GM19395 (cell line): ENCODE measurements at regions not wholly inside any gene's neighbourhood (a gene's known extent, or its start where the extent isn't known, plus 50 kb on each side); places are given as distances from the start of the nearest gene placed in this dataset.
"Not testable (repeated sequence)": the region's sequence is repeated elsewhere in the genome, so short reads cannot be mapped to it uniquely, and the experiment has no call there.

Source experiments
- ATAC-seq: cut with Tn5 transposase; IDR thresholded peaks from one replicate; pipeline ENCODE4 v1.9.1; 2021; ENCODE audit warnings: mild to moderate bottlenecking, moderate library complexity; ENCODE audit not compliant: unreplicated experiment

DNA sequence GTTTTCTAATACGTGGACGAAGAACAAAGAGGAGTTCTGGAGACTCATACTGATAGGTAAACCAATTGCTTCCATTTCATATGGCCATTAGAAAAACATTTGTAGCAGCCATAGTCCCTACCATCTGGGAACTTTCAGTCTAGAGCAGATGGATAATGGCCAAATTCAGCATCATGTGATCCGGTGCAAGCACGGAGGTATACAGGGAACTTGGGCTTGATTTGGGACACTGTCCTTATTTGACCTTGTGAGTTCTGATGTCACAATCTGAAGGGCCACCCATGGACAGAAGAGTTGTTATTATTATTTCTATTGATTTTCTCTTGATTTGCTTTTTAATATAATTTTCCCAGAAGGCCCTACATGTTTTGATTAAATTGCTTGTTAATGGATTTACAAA lies 154.6 kb upstream of the ZNF267 start:
- ATAC-seq: no peak

DNA sequence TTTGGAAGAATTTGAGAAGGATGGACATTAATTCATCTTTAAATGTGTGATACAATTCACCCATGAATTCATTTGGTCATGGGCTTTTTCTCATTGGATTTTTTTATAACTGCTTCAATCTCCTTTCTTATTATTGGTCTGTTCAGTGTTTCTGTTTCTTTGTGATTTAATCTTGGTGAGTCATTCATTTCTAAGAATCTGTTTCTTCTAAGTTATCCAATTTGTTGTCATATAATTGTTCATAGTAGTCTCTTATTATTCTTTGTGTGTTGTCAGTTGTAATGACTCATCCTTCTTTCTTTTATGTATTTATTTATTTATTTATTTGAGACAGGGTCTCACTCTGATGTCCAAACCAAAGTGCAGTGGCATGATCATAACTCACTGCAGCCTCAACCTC lies 146.1 kb upstream of the ZNF267 start:
- ATAC-seq: no peak

DNA sequence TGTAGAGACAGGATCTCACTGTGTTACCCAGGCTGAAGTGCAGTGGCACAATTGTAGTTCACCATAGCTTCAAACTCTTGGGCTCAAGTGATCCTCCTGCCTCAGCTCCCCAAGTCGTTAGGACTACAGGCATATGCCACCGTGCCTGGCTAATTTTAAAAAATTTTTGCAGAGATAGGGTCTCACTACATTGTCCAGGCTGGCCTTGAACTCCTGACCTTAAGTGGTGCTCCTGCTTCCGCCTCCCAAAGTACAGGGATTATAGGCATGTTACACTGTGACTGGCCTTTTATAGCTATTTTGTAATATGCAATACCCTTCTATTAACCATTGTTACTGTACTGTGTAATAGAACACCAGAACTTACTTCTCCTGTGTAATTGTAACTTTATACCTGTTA lies 139.3 kb upstream of the ZNF267 start:
- ATAC-seq: no peak

DNA sequence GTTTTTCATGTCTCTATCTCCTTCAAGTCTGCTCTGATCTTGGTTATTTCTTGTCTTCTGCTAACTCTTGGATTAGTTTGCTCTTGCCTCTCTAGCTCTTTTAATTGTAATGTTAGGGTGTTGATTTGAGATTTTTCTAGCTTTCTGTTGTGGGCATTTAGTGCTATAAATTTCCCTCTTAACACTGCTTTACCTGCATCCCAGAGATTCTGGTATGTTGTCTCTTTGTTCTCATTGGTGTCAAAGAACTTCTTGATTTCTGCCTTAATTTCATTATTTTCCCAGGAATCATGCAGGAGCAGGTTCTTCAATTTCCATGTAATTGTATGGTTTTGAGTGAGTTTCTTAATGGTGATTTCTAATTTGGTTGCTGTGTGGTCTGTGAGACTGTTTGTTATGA lies 128.5 kb upstream of the ZNF267 start:
- ATAC-seq: not testable (repeated sequence)

DNA sequence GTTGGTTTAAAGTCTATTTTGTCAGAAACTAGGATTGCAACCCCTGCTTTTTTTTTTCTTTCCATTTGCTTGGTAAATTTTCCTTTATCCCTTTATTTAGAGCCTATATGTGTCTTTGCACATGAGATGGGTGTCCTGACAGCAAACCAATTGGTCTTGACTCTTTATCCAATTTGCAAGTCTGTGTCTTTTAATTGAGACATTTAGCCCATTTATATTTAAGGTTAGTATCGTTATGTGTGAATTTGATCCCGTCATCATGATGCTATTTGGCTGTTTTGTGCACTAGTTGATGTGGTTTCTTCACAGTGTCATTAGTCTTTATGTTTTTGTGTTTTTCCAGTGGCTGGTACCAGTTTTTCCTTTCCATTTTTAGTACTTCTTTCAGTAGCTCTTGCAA lies 127.7 kb upstream of the ZNF267 start:
- no peak for ATAC-seq

DNA sequence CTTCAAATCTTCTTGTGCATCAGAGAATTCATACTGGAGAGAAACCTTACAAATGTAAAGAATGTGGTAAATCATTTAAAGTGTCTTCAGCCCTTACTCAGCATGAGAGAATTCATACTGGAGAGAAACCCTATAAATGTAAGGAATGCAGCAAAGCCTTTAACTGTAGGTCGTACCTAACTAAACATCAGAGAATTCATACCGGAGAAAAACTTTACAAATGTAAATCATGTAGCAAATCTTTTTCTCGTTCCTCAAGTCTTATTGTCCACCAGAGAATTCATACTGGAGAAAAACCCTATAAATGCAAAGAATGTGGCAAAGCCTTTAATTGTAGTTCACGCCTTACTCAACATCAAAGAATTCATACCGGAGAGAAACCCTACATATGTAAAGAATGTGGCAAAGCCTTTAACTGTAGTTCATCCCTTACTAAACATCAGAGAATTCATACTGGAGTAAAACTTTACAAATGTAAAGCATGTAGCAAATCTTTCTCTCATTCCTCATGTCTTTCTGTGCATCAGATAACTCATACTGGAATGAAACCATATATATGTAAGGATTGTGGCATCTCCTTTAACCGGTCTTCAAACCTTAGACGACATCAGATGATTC lies 118.5 kb upstream of the ZNF267 start:
- no peak for ATAC-seq

DNA sequence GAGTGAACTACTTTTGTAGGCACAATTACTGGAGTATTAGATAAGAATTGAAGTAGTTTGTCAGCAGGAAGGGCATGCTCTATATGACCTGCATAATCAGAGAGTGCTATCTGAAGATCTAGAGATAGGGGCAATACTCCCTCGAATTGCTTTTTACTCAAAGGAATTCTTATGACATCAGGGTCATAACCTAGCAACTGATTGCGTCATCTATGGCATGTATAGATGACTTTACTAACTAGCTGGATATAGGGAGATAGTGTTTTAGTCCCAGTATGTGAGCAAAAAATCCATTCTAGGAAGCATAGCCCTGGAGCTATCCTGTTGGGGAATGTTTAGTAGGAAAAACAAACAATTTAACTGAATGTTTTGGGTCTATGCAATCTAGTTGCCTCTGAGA lies 109.5 kb upstream of the ZNF267 start:
- ATAC-seq: no peak

DNA sequence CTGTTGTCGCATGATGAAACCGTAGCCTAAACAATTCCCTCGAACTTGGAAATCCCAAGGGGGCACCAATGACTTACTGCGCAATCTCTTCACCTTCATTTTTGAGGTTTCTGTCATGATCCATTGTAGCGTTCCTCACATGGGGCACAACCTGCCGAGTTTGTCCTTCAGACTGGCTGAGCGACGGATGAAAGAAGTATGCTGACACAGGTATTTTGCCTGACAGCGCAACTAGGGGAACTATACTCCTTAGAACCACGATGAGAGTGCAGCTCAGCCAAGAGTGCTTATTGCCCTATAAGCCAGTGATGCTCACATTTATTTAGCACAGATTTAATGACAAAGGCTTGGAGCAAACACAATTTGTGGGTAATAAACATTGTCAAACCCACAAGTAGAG lies 106.3 kb upstream of the ZNF267 start:
- no peak for ATAC-seq

DNA sequence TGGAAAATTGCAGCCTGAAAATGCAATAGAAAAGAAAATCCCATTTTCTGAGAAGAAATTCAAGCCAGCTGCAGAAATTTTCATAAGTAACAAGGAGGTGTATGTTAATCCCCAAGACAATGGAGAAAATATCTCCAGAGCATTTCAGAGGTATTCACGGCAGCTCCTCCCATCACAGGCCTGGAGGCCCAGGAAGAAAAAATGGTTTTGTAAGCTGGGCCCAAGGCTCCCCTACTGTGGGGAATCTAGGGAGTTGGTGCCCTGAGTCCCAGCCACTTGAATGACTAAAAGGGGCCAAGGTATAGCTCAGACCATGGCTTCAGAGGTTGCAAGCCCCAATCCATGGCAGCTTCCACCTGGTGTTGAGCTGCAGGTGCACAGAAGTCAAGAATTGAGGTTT lies 93.3 kb upstream of the ZNF267 start:
- ATAC-seq: no peak

DNA sequence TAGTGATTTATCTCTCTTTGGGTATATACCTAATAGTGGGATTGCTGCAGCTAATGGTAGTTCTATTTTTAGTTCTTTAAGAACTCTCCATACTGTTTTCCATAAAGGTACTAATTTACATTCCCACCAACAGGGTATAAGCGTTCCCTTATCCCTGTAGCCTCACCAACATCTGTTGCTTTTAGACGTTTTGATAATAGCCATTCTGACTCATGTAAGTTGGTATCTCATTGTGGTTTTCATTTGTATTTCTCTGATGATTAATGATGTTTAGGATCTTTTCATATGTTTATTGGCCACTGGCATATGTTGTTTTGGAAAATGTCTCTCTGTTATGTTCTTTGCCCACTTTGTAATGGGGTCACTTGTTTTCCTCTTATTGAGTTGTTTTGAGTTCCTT lies 88.5 kb upstream of the ZNF267 start:
- ATAC-seq: no peak

DNA sequence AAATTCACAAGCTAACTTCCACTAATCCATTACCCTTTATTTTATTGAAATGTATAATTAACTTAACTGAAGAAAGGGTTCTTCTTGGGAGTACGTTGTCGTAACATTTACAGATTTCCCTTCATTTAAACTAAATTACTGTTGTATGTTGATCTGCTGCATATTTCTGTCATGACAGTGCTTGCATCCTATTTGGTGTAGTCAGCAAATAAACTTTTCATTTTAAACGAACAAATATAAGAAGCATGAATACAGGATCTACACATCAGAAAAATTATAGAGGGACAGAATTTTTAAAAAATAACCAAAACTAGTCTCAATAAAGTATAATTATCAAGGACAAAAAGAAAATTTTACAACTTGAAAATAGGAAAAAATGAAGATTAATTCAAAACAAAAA lies 66.5 kb upstream of the ZNF267 start:
- no peak for ATAC-seq

DNA sequence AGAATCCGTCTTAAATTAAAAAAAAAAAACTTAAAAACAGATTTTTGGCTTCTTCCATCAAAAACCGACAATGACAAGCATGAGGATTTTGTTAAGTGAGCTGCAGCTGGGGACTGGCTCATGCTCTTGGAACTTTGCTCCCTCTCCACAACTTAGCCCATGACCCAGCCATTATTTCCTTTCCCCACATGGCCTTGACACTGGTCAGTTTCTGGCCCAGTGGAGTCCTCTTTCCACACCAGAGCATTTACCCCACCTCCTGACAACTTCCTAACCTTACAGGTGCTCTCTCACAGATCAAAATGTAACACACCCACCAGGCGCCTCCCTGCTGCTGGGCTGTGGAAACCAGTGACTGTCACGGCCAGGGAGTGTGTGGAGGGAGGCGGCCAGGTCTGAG lies 62.7 kb upstream of the ZNF267 start:
- ATAC-seq: no peak

DNA sequence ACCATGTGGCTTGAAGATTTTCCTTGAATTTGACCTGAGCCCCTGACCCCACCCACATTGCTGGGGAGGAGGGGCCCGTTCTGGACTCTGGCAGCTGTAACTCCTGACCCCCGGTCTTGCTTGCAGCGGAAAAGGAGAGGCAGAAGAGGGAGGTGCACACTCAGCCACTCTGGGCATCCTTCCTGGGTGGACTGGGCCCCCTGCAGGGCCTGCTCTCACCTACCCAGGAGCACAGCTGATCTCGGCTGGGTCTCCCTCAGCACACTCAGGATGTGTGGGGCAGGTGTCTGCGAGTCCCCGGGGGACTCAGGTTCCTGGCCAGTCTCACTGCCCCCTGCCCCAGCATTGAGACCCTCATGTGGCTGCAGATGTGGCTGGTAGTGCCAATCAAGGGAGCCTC lies 57.5 kb upstream of the ZNF267 start:
- ATAC-seq: not testable (repeated sequence)

DNA sequence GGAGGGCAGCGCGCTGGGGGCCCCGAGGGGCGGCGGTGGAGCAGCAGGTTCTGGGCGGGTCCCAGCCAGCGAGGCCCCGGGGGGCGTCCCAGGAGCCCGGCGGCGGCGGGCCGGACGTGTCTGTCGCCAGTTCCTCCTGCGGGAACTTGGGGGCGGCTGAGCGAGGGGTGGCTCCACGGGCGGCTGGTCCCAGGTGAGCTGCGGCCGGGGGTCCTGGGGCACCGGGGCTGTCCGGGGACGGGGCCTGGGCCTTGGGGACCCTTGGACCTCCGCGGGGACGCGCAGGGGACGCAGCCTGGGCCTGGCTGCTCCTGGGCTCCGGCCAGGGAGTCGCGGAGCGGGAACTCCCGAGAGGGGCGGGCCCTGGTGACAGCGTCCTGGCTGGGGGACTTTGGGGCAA lies 54.2 kb upstream of the ZNF267 start:
- ATAC-seq: no peak

DNA sequence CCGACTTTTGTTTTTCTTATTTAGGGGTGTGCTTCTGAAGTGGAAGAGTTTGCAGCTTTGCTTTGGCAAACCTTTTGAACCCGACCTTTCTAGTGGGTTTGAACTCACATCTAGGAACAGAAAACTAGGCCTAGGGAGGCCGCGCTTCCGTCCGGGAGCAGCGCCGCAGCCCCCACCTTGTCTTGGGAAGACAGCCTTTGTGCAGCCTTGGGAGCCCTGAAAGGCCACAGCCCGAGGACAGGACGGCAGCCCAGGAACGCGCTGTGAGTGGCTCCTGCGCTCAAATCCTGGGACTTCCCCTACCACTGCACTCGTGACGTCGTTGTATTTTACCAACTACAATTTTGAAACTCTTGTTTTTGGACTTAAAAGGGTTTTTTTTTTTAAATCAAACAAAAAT lies 53.7 kb upstream of the ZNF267 start:
- ATAC-seq: no peak
